CD4-positive, alpha-beta T cell treated with Interleukin-1 beta for 1 hour (primary cell): ENCODE measurements at regions not wholly inside any gene's neighbourhood (a gene's known extent, or its start where the extent isn't known, plus 50 kb on each side); places are given as distances from the start of the nearest gene placed in this dataset.

Experiments
- DNase-seq, 2 donors: peaks; one replicate each; pipeline ENCODE4 v3.0.0-alpha.2; 2020 to 2022

GRCh38 chr15:59953392-59953883 lies 50.7 kb upstream of the FOXB1 start:
- DNase-seq, result no peak

DNA sequence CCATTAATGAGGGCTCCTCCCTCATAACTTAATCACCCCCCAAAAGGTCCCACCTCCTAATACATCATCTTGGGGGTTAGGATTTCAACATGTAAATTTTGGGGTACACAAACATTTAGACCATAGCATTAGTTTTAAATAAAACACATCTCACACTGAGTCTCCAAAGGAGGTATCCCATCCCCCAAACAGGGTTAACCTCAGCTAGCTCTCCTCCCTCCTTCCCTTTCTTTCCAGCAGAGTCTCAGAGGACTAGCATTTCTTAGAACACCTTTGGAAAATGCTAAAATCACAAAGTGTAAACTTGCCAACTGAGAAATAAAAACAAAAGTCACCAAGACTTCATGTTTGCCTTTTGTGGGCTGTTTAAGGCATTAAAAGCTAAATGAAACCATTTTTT lies 51.2 kb upstream of the FOXB1 start:
- DNase-seq, result no peak

GRCh38 chr15:59950603-59951388 lies 53.3 kb upstream of the FOXB1 start:
- DNase-seq, result no peak

GRCh38 chr15:59948924-59949613 lies 55.0 kb upstream of the FOXB1 start:
- DNase-seq, result no peak

DNA sequence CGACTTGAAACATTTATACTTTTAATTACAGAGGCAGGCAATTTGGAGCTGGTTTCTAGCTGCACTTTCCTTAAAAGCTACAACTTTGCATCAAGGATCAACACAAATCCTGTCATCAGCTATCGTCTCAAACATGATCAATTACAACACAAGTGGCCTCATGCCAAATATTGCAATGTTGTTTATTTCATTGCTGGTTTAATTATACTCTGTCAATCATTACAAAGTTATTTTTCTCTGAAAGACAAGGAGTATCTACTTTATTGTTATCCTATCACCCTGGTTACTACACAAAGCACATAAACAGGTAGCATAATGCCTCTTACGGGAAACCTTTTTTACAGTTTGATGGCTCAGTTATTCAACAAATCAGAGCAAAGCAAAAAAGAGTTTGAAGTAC lies 58.0 kb upstream of the FOXB1 start:
- no peak for DNase-seq

GRCh38 chr15:59945036-59945435 lies 59.1 kb upstream of the FOXB1 start:
- no peak for DNase-seq

- DNase-seq, result no peak
These were observed 62.5 kb upstream of the FOXB1 start for GRCh38 chr15:59941612-59942011.

- DNase-seq, result no peak
These were observed 63.2 kb upstream of the FOXB1 start for GRCh38 chr15:59940928-59941327.

DNA sequence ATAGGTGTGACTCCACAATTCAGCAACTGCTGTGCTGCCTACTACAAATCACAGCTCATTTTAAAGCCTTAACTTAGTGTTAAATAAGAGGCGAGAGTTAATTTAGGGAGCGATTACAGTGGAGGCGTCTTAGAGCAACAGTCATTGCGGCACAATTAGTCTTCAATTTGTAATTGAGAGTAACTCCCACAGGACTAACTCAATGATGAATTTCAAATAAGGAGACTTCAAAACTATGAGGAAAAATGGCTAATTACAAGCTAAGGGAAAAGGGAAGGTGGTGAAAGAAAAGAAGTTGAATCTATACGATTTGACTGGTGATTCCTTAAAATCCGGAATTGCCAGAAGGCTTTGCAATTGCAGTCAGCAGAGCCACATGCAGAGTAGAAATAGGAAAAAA lies 63.7 kb upstream of the FOXB1 start:
- DNase-seq, result no peak

DNA sequence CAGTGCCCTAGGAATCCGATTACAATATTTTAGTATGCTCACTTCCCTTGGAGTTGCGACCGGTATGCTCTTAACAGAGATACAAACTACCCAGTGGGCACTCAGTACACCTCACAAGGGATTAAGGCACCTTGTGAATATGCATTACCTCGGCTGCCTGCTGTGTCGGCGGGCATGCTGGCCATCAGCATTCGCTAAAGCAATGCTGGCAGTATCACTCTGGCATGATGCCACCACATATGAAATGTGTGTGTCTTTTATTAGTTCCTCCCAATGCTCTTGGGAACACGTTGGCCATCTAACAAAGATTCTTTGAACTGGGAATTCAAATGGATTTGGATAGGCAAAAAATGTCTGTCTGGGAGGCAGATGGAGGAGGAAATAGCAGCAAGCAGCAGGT lies 67.4 kb upstream of the FOXB1 start:
- DNase-seq, result no peak

DNA sequence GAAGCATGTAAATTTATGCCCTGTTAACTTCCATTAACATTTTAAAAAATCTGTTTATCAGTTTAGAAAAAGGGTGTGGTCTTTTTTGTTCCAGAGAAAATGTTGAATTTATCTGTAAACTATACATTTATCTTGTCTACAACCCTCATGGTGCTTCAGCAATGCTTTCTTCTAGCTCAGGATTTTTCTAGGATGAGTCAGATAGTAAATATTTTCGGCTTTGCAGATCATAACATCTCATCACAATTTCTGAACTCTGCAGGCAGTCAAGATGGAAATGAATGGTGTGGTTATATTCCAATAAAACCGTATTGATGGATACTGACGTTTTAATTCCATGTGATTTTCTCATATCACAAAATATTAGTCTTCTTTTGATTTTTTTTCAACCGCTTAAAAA lies 70.5 kb upstream of the FOXB1 start:
- DNase-seq, result no peak

DNA sequence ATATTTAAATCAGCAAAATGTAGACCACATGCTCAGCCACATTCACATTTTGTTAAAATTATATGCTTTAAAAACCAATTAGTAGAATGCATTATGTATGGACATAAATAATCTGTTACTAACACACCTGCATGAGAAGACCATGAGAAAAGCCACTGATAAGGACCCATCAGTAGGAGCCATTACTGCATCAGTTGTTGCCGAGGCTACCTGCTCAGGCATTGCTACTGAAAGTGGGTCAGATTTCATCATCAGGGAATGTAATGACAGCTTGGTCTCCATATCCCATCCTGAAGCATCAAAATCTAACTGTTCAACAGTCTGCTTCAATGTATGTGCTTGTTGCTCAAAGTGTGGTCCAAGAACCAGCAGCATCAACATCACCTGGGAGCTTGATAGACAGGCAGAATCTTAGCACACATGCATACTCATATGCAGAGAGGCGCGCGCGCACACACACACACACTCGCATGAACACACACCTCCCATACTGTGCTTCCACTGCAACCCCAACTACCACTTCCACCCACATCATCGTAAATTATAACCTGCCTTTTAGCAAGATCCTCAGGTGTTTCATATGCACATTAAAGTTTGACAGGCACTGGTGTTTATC lies 72.4 kb upstream of the FOXB1 start:
- no peak for DNase-seq

- DNase-seq, result no peak
These were observed 79.1 kb upstream of the FOXB1 start for GRCh38 chr15:59924812-59925522.

DNA sequence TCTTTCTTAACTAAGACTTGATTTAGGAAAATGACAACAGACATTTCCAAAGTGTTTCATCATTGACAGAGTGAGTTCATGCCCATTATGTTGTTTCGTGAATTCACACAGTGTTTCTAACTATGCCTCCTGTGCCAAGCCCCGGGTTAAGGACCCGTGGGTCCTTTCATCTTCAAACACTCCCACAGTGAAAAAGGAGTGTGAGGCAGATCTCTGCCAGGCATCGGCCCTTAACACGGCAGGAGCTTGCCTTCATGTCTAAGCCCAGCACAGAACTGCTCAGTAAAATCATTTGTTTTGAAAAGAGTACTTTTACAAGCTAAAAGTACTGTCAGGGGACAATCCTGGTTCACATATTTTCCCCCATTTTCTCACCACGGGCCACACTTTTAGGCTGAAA lies 80.0 kb upstream of the FOXB1 start:
- no peak for DNase-seq

- no peak for DNase-seq
These were observed 80.6 kb upstream of the FOXB1 start for GRCh38 chr15:59923508-59923907.

- peak in 1 of 2 donors; percentile 20 for DNase-seq
These were observed 84.8 kb upstream of the FOXB1 start for GRCh38 chr15:59918994-59919951.

GRCh38 chr15:59917504-59918157 lies 86.5 kb upstream of the FOXB1 start:
- DNase-seq, result peak; percentile 43 to 70

- DNase-seq, result no peak
These were observed 98.1 kb upstream of the FOXB1 start for GRCh38 chr15:59906046-59906445.

DNA sequence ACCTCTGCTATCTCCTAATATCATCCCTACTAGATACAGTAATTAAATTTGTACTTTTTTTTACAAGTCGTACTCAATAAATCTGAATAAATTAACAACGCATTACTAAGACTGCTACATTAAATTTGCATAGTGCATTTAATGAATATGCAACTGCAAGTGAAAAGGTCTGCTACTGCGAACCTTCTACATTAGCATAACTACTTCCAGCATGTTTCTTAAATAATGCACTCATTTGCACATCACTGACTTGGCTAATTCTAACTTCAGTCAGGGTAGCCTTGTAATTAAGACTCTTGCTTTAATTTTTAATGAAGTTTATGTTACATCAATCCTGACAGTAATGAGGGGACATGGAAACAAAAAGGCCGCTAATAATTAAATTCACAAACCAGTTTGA lies 98.9 kb upstream of the FOXB1 start:
- DNase-seq, result no peak

DNA sequence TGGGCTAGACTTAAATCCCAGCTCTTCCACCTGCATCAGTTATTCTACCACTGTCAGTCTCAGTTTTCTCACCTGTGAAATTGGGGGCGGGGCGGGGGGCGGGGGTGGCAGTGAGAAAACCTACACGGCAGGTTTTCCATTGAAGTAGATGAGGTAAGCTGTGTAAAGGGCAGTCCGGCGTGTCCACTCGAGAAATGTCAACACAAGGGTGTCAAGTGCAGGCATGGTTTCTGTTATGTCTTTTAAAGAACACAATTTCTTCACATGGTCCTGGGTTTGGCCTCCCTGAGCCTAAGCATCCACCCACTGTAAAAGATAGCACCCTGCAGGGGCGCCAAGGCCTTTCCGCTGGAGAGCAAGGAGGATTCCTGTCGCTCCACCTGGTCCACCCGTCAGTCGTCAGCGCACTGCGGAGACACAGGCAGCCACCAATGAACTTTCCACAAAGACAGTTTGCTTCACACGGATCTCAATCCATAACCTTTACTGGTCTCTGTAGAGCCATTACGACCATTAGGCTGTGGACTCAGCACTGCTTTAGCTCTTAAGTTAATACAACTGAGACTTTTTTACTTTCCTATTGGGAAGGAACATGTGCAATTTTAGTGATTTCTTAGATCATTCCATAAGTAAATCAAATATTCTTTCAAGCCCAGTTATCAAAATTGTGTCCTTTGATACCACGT lies 99.5 kb upstream of the FOXB1 start:
- no peak for DNase-seq

DNA sequence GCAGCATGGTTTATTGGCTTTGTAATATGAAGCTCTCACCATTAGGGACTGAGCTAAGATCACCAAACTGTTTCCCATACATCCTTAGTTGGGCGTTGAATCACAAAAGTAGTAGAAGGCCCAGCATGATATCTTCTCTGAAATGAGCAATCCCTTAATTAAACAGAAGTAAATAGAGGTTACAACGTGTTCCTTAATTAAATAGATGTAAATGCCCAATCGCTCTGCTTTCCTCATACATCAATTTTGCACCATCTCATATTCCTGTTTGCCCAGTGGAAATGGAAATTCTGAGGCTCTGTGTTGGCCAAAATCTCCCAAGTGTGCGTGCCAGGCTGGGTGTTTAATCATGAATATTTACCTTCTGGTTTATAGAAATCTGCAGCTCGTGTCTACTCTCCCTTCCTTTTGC lies 107.4 kb upstream of the FOXB1 start:
- DNase-seq, result no peak
